GM12865 (cell line): ENCODE measurements at regions not wholly inside any gene's neighbourhood (a gene's known extent, or its start where the extent isn't known, plus 50 kb on each side); places are given as distances from the start of the nearest gene placed in this dataset.

Source experiments
- DNase-seq: peaks from one replicate; pipeline ENCODE4 v3.0.0; 2010; ENCODE audit warnings: low read depth
- H3K4me3 ChIP-seq: 2 replicates; pipeline ENCODE4 v1.5.1; 2011; ENCODE audit warnings: mild to moderate bottlenecking, low read depth, low read length, control low read depth
- CTCF ChIP-seq: IDR thresholded peaks from 2 replicates; pipeline ENCODE4 v1.5.1; 2011; ENCODE audit warnings: low read length, control low read depth, low read depth, inconsistent platforms; ENCODE audit not compliant: insufficient read depth; ENCODE audit errors: missing control alignments

- DNase-seq: no peak
- no peak overlapping the region for H3K4me3 ChIP-seq
- TF ChIP-seq CTCF: no peak
Observed at GRCh38 chr3:95246413-95246812, 1183.6 kb downstream of the NSUN3 start.

- TF ChIP-seq CTCF: no peak
- no peak for DNase-seq
- H3K4me3 ChIP-seq: no peak overlapping the region
Observed at GRCh38 chr3:95254061-95254460, 1191.2 kb downstream of the NSUN3 start.

- no peak for DNase-seq
- TF ChIP-seq CTCF: no peak
- H3K4me3 ChIP-seq: no peak overlapping the region
Observed at GRCh38 chr3:95254758-95255157, 1191.9 kb downstream of the NSUN3 start.

GRCh38 chr3:95265129-95265528 is 1202.3 kb downstream of the NSUN3 start:
- TF ChIP-seq CTCF: no peak
- no peak overlapping the region for H3K4me3 ChIP-seq
- no peak for DNase-seq

- DNase-seq: no peak
- H3K4me3 ChIP-seq: no peak overlapping the region
- TF ChIP-seq CTCF: no peak
Observed at GRCh38 chr3:95271395-95271794, 1208.5 kb downstream of the NSUN3 start.

GRCh38 chr3:95272166-95272565 is 1209.3 kb downstream of the NSUN3 start:
- H3K4me3 ChIP-seq: no peak overlapping the region
- TF ChIP-seq CTCF: no peak
- no peak for DNase-seq

GRCh38 chr3:95272781-95273180 is 1209.9 kb downstream of the NSUN3 start:
- no peak for DNase-seq
- TF ChIP-seq CTCF: no peak
- no peak overlapping the region for H3K4me3 ChIP-seq
